ENCODE measurements at regions not wholly inside any gene's neighbourhood (a gene's known extent, or its start where the extent isn't known, plus 50 kb on each side); places are given as distances from the start of the nearest gene placed in this dataset.
"Not testable (repeated sequence)": the region's sequence is repeated elsewhere in the genome, so short reads cannot be mapped to it uniquely, and the experiment has no call there.

DNA sequence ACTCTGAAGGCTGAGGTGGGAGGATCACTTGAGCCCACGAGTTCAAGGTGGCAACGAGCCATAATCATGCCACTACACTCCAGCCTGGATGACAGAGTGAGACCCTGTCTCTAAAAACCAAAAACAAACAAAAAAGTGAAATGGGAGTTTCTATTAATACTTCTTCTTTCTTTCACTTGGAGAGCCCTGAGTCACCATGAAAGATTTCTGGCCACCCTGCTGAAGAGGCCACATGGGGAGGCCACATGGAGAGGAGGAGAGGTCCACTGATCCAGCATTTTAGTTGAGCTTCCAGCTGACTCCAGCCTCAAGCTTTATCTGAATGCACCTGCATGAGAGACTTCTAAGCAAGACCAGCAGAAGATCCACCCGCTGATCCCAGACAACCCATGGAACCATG, 74.2 kb upstream of the LAPTM4A start:
- H3K4me1 Mint-ChIP-seq, result no peaks in the 10 kb centered on the region
- peaks cover 12% of the 10 kb centered on the region for H3K27me3 Mint-ChIP-seq
- no peaks in the 10 kb centered on the region for H3K9me3 Mint-ChIP-seq
- H3K27ac Mint-ChIP-seq, result no peak overlapping the region
- ATAC-seq (ENCODE audit: low read depth), result no peak
- no peak for DNase-seq (ENCODE audit: low spot score in 2 of 2)
- H3K36me3 Mint-ChIP-seq, result no peaks in the 10 kb centered on the region
- H3K4me3 Mint-ChIP-seq, result no peak overlapping the region

DNA sequence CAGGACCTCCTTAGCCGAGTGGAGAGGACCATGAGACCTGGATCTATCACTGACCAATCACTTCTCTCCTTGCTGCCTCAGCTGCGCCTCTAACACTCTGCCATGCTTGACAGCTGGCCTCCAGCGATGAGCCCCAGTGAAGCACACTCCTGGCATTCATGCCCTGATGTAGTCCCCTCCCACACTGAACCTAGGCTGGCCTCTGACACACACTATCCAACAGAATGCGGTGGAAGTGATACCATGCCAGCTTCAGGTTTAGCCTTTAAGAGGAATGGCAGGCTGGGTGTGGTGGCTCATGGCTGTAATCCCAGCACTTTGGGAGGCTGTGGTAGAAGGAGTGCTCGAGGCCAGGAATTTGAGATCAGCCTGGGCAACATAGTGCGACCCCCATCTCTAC, 73.7 kb upstream of the LAPTM4A start:
- no peak for DNase-seq (ENCODE audit: low spot score in 2 of 2)
- no peaks in the 10 kb centered on the region for H3K36me3 Mint-ChIP-seq
- no peak for ATAC-seq (ENCODE audit: low read depth)
- H3K4me1 Mint-ChIP-seq, result no peaks in the 10 kb centered on the region
- H3K27me3 Mint-ChIP-seq, result peaks cover 10% of the 10 kb centered on the region
- no peaks in the 10 kb centered on the region for H3K9me3 Mint-ChIP-seq
- no peak overlapping the region for H3K27ac Mint-ChIP-seq
- H3K4me3 Mint-ChIP-seq, result no peak overlapping the region

DNA sequence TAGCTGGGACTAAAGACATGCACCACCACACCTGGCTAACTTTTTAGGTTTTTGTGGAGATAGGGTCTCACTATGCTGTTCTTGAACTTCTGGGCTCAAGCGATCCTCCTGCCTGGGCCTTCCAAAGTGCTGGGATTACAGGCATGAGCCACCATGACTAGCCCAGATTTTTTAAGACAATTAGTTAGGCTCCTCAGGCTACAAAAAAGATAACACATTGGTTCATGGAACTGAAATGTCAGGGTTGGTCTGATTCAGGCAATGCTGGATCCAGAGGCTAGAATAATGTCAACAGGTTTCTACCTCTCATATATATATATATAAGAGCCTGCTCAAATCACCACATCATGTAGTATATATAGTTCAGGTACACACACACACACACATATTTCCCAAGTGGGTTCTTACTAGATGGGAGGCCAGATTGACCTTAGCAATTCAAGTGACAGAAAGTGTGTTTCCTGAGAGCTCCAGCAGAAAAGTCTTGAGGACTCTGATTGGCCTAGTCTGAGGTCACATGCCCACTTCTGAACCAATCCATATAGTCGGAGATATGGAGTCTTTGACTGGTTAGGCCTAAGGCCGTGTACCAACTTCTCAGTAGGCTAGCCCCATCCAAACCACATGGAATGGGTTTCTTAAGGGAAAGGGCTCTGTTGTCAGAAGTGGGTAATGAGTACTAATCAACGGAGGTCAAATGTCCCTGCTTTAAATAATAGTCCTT, 72.6 kb upstream of the LAPTM4A start:
- no peak overlapping the region for H3K27ac Mint-ChIP-seq
- ATAC-seq (ENCODE audit: low read depth), result no peak
- no peaks in the 10 kb centered on the region for H3K4me1 Mint-ChIP-seq
- H3K9me3 Mint-ChIP-seq, result no peaks in the 10 kb centered on the region
- no peak for DNase-seq (ENCODE audit: low spot score in 2 of 2)
- no peaks in the 10 kb centered on the region for H3K36me3 Mint-ChIP-seq
- peaks cover 9% of the 10 kb centered on the region for H3K27me3 Mint-ChIP-seq
- no peak overlapping the region for H3K4me3 Mint-ChIP-seq

DNA sequence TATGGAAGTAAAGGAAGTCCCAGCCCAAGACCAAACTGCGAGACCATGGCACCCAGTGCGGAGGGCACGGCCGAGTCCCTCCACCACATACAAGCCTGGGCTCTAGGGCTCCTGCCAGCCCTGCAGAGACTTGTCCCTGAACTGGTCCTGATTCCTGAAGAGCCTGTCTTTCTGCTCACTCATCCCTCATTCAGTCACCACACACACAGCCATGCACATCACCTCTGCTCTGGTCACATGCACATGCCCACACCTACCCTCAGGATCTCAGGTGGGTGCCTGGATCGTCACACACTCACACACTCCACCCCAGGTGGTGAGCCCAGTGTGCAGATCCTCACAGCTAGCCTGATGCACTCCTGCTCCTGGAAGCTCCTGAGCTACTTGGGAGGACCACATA, 71.4 kb upstream of the LAPTM4A start:
- H3K27ac Mint-ChIP-seq, result no peak overlapping the region
- DNase-seq (ENCODE audit: low spot score in 2 of 2) (no peak), ATAC-seq (ENCODE audit: low read depth) (no peak)
- no peaks in the 10 kb centered on the region for H3K36me3 Mint-ChIP-seq
- H3K4me1 Mint-ChIP-seq, result no peaks in the 10 kb centered on the region
- H3K9me3 Mint-ChIP-seq, result no peaks in the 10 kb centered on the region
- no peak overlapping the region for H3K4me3 Mint-ChIP-seq
- peaks cover 9% of the 10 kb centered on the region for H3K27me3 Mint-ChIP-seq

DNA sequence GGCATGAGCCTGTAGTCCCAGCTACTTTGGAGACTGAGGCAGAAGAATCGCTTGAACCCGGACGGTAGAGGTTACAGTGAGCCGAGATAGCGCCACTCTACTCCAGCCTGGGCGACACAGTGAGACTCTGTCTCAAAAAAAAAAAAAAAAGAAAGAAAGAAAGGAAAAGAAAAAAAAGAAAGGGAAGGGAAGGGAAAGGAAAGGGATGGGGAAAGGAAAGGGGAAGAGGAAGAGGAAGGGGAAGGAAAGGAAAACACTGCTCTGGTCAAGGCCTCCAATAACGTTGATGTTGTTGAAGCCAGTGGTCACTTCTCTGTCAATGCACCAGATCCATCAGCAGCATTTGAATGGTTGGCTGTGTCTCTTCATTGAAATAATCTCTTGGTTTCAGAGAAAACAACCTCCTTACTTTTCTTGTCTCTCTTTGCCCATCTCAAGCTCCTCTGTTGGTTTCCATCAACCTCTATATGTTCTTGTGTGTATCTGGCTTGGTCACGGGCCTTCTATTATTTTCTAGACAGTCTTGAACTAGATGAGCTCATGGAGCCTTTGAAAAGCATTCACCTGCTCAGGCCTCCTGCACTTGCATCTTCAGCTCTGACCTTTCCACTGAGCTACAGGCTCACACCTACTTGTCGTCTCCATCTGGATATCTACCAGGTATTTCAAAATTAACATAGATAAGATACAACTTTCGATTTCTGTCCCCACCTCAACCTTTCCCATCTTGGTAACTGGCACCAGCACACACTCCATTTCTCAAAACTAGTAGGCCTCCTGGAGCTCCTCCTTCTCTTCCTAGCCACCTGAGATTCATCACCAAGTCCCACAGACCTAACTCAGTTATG, 69.4 kb upstream of the LAPTM4A start:
- H3K9me3 Mint-ChIP-seq, result no peaks in the 10 kb centered on the region
- peaks cover 13% of the 10 kb centered on the region for H3K27me3 Mint-ChIP-seq
- H3K4me1 Mint-ChIP-seq, result no peaks in the 10 kb centered on the region
- ATAC-seq (ENCODE audit: low read depth) (no peak), DNase-seq (ENCODE audit: low spot score in 2 of 2) (no peak)
- H3K27ac Mint-ChIP-seq, result no peak overlapping the region
- no peak overlapping the region for H3K4me3 Mint-ChIP-seq
- H3K36me3 Mint-ChIP-seq, result no peaks in the 10 kb centered on the region

DNA sequence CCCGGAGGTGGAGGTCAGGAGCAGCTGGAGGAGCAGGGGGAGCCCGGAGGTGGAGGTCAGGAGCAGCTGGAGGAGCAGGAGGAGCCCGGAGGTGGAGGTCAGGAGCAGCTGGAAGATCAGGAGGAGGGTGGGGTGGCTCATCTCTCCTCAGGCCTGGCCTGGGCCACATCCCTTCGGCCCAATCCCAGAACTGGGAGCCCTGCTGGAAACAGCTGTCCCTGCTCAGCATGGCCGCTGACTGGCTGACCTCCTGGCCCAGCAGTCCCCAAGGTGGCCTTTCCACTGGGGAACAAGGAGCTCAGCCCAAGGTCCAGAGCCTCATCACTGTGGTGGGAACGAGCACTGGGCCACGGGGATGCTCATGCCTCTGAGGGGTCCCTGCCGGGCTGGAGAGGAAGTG, 66.6 kb upstream of the LAPTM4A start:
- no peaks in the 10 kb centered on the region for H3K9me3 Mint-ChIP-seq
- no peak overlapping the region for H3K27ac Mint-ChIP-seq
- no peak for ATAC-seq (ENCODE audit: low read depth)
- H3K27me3 Mint-ChIP-seq, result peaks cover 17% of the 10 kb centered on the region
- no peaks in the 10 kb centered on the region for H3K36me3 Mint-ChIP-seq
- no peak overlapping the region for H3K4me3 Mint-ChIP-seq
- no peaks in the 10 kb centered on the region for H3K4me1 Mint-ChIP-seq
- no peak for DNase-seq (ENCODE audit: low spot score in 2 of 2)

DNA sequence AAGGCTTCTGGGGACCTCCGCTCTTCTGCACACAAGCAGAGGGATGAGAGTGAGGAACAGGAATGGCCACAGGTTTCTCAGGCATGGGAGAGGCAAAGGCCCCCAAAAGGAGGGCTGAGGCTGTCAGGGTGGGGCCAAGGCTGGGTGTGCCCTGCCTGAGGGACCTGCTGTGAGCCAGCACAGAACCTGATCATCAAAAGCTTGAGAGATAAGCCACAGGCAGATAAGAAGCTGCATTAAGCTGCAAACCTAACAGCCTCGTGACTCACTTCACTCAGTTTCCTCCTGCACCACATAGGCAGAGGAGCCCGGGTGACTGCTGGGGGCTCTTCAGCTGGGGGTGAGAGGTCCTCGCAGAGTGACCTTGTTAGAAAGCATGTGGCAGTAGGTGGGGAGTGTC, 64.5 kb upstream of the LAPTM4A start:
- Mint-ChIP-seq H3K27me3 (peaks cover 12% of the 10 kb centered on the region), H3K4me3 (no peak overlapping the region), H3K9me3 (no peaks in the 10 kb centered on the region), H3K36me3 (no peaks in the 10 kb centered on the region), H3K4me1 (no peaks in the 10 kb centered on the region), H3K27ac (no peak overlapping the region)
- ATAC-seq (ENCODE audit: low read depth), result no peak
- no peak for DNase-seq (ENCODE audit: low spot score in 2 of 2)

DNA sequence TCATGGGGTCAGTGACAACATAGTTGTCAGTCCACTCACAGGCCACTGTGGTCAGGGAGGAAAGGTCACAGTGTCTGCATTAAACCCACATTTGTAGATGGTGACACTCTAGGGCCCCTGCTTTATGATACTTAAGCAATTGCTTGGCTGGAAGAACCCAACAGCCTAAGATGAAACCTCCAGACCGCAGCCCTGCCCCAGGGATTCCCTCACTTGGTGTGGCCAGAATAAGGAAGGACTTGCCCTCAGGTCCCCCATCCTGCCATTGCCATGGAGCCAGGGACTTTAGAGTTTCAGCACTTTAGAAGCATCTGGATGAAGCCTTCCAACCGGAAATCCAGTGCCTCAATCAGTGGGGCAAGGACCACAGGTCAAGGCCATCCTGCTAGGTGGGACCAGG, 63.9 kb upstream of the LAPTM4A start:
- ATAC-seq (ENCODE audit: low read depth) (no peak), DNase-seq (ENCODE audit: low spot score in 2 of 2) (no peak)
- Mint-ChIP-seq H3K4me3 (no peak overlapping the region), H3K36me3 (no peaks in the 10 kb centered on the region), H3K4me1 (no peaks in the 10 kb centered on the region), H3K27ac (no peak overlapping the region), H3K9me3 (no peaks in the 10 kb centered on the region), H3K27me3 (peaks cover 13% of the 10 kb centered on the region)

DNA sequence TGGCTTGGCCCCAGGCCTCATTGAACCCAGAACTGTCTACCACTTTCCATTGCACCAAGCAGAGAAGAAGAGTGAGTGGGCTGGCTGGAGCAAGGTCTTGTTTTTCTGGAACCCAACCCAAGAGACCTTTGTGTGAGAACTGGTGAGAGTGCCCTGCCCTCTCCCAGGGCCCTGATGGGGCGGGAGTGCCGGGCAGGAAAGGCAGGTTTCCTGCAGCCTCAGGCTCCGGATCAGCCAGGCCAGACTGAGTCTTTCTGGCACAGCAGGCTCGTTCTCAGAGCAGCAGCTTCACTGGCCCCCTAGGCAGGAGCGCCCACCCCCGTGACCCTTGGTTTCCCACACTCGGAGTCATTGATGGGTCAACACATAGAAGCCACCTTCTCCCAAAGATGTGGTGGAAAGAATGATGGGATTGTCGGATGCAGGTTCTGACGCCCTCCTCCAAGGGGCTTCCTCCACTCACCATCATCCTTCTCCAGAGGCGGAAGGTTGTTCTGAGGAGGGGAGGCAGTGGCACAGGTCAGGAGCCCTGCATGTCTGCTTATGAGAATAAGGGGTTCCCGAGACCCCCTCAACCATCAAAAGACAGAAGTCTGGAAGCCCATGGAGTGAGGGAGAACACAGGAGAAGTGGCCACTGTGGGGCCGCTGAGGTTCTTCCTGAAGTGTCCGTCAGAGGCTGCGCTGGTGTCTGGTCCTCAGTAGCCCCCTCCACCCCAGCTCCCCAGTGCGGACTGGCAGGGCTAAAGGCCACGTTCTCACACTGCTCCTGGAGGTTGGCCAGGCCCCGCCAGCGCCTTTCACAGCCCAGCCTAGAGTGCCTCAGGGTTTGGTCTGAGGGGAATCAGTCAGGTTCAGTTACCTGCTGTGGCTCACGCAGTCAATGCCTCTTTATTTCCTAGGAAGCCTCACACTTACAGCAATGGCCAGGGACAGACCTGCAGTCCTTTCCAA, 62.8 kb upstream of the LAPTM4A start:
- H3K27ac Mint-ChIP-seq, result no peak overlapping the region
- no peaks in the 10 kb centered on the region for H3K4me1 Mint-ChIP-seq
- no peak for ATAC-seq (ENCODE audit: low read depth)
- no peaks in the 10 kb centered on the region for H3K36me3 Mint-ChIP-seq
- no peak for DNase-seq (ENCODE audit: low spot score in 2 of 2)
- no peak overlapping the region for H3K4me3 Mint-ChIP-seq
- H3K9me3 Mint-ChIP-seq, result no peaks in the 10 kb centered on the region
- H3K27me3 Mint-ChIP-seq, result peaks cover 15% of the 10 kb centered on the region

DNA sequence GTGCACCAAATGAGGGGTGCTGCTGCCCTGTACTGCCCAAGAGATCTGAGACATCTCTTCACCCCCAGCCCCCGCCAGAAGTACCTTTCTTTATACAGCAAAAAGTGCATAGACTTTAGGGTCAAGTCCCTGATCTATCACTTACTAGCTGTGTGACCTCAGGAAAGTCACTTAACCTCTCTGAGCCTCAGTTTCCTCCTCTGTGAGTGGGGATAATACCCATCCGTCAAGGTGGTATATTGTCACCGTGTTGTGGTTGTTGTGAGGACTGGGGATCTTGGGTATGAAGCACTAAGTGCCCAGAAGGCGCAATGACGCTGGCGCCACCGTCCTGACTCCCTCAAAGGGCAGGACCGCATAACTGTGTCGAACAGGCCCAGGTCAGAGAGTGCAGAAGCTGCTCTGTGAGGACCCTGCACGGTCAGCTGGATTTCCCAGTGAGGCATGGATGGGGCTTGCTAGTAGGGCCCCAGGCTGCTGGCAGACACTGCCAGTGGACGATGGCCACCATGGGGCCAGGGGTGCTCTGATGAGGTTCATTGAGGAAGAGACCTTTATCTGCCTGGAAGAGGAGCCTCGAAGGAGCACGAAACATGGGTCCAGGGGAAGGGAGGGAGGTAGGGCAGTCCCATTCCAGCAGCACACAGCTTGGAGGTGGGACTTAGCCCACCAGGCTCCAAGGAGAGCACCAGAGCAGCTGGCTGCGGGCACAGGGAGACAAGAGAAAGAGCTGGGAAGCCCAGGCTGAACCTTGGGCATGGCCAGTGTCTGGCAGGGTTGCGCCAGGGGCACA, 61.8 kb upstream of the LAPTM4A start:
- no peak for ATAC-seq (ENCODE audit: low read depth)
- Mint-ChIP-seq H3K27ac (no peak overlapping the region), H3K36me3 (no peaks in the 10 kb centered on the region), H3K27me3 (peaks cover 13% of the 10 kb centered on the region), H3K4me1 (no peaks in the 10 kb centered on the region), H3K9me3 (no peaks in the 10 kb centered on the region), H3K4me3 (no peak overlapping the region)
- no peak for DNase-seq (ENCODE audit: low spot score in 2 of 2)

DNA sequence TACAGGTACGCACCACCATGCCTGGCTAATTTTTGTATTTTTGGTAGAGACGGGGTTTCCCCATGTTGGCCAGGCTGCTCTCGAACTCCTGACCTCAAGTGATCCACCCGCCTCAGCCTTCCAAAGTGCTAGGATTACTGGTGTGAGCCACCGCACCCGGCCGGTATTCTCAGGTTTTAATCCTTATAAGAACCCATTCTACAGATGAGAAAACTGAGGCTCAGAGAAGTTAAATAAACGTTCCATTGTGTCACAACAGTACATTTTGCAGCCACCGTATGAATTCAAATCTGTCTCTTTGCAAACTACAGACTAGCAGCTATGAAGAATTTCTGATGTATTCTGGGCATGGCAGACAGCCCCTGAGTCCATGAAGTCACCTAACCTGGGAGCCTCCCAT, 60.9 kb upstream of the LAPTM4A start:
- not testable (repeated sequence) for H3K4me3 Mint-ChIP-seq, H3K36me3 Mint-ChIP-seq

DNA sequence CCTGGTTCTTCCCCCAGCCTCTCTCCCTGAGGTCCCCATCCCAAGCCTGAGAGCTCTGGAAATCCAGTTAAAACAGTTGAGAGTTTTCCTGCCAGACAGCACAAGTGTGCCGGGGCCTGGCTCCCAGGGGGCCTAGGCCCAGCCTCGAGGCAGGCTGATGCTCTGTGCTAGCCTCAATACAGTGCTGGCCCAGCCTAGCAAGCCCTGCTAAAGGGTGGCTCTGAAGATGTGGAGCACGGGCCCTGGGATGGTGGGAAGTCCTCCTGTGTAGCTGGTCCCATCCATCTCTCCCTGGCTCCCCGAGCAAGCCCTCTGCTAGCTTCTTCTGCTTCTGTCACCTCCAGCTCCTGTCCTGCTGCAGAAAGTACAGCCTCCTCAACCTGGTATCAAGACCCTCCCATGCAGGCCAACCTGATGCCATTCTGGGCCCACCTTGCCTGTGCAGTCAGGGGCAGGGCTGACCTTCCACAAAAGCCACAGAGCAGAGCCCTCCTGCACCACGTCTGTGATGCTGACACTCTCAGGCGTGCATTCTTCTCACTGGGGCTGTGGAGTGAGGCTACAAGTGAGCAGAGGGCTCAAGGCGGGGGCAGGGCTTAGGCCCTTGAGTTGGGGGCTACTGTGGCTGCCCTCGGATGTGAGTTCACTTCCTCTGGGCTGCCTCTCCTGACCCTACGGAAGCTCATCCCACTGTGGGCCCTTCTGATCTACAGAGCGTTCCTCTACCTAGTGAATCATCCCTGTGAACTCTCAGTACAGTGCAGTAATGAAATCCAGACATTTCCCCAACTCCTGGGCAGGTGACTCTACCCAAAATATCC, 60.1 kb upstream of the LAPTM4A start:
- no peak for ATAC-seq (ENCODE audit: low read depth)
- Mint-ChIP-seq H3K27ac (no peak overlapping the region), H3K36me3 (peaks cover 2% of the 10 kb centered on the region), H3K9me3 (no peaks in the 10 kb centered on the region), H3K4me1 (no peaks in the 10 kb centered on the region), H3K4me3 (no peak overlapping the region), H3K27me3 (peaks cover 18% of the 10 kb centered on the region)
- DNase-seq (ENCODE audit: low spot score in 2 of 2), result no peak

More for the DNA sequence above, 60.9 kb upstream of the LAPTM4A start:
- ATAC-seq (ENCODE audit: low read depth); DNase-seq (ENCODE audit: low spot score in 2 of 2); H3K27ac Mint-ChIP-seq; H3K4me1 Mint-ChIP-seq; H3K9me3 Mint-ChIP-seq: not testable (repeated sequence)
- peaks cover 17% of the 10 kb centered on the region for H3K27me3 Mint-ChIP-seq

DNA sequence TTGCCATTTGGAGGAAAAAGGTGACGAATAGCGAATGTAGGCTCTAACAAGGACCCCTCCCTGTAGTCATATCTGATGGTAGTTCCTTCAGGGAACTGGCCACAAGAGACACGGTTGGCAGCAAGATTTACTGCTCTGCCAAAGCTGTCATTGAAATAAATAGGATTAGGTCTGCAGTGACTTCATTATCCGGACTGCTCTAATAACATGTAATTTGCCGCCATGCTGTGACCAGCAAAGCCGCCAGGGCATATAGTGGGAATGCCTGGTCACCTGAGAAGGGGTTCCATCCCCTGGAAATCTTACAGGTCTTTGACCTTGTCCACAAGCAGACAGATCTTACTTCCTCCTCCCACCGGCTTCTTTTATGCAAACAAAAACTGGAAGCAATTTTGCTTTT, 59.4 kb upstream of the LAPTM4A start:
- H3K36me3 Mint-ChIP-seq, result peaks cover 2% of the 10 kb centered on the region
- no peaks in the 10 kb centered on the region for H3K9me3 Mint-ChIP-seq
- ATAC-seq (ENCODE audit: low read depth), result no peak
- H3K27me3 Mint-ChIP-seq, result peaks cover 18% of the 10 kb centered on the region
- H3K4me1 Mint-ChIP-seq, result no peaks in the 10 kb centered on the region
- no peak overlapping the region for H3K27ac Mint-ChIP-seq
- H3K4me3 Mint-ChIP-seq, result no peak overlapping the region
- no peak for DNase-seq (ENCODE audit: low spot score in 2 of 2)

Measured in memory B cell (primary cell).